Endothelial cell of umbilical vein (primary cell): ENCODE measurements at regions not wholly inside any gene's neighbourhood (a gene's known extent, or its start where the extent isn't known, plus 50 kb on each side); places are given as distances from the start of the nearest gene placed in this dataset.
A peak's percentile ranks its signal among the peaks of the same experiment; 100 is the strongest.

Experiments
- BruUV-seq: library from RNA; stranded (reverse); fragments of 400-500 nt; replicated peaks from 2 replicates; lab custom pipeline; 2021; lab: Mats Ljungman, UMichigan
- CTCF ChIA-PET: fragments of 300-600, 350-600 bp; sonication (Branson Sonifier 250); formaldehyde crosslinking; loops from one replicate; lab custom pipeline; 2021; ENCODE audit warnings: antibody characterized with exemption, inconsistent platforms; lab: Charles Lee
- POLR2A ChIA-PET: fragments of 300-600, 350-600 bp; sonication (Branson Sonifier 250); formaldehyde crosslinking; loops from one replicate; lab custom pipeline; 2021; ENCODE audit warnings: antibody characterized with exemption, inconsistent platforms; lab: Charles Lee
- DNase-seq: peaks from one replicate; pipeline ENCODE4 v3.0.0-alpha.2; 2011; ENCODE audit warnings: low read depth, low spot score
- FAIRE-seq: peaks from 2 replicates; lab custom pipeline; 2011; peaks lifted over from hg19 to GRCh38; lab: Jason Lieb, UNC
- H2AFZ ChIP-seq: 2 replicates; pipeline ENCODE4 v1.6.0; 2012; ENCODE audit warnings: low read depth, low read length, control low read depth, inconsistent platforms
- H3K27ac ChIP-seq: 2 replicates; pipeline ENCODE4 v1.5.1; 2011; ENCODE audit warnings: low read depth, mild to moderate bottlenecking, control low read depth, low read length, moderate library complexity; ENCODE audit not compliant: insufficient read depth
- H3K27me3 ChIP-seq, 2 experiments: 2 replicates each; pipeline versions ENCODE4 v1.6.0 to v1.6.1; 2011; ENCODE audit warnings: low read length in 2 of 2, mixed read lengths in 1 of 2; ENCODE audit not compliant: control insufficient read depth in 2 of 2, insufficient read depth in 2 of 2
- H3K36me3 ChIP-seq, 2 experiments: 2 replicates in 1 of 2; 3 replicates in 1 of 2; pipeline ENCODE4 v1.5.1; 2011; ENCODE audit warnings: low read length in 2 of 2, mild to moderate bottlenecking in 1 of 2, moderate library complexity in 1 of 2; ENCODE audit not compliant: control insufficient read depth in 2 of 2, insufficient read depth in 2 of 2; ENCODE audit errors: extremely low read depth in 1 of 2
- H3K4me1 ChIP-seq: 3 replicates; pipeline ENCODE4 v1.5.1; 2011; ENCODE audit warnings: mild to moderate bottlenecking, low read length; ENCODE audit not compliant: control insufficient read depth, insufficient read depth; ENCODE audit errors: extremely low read depth
- H3K4me2 ChIP-seq: 2 replicates; pipeline ENCODE4 v1.6.1; 2011; ENCODE audit warnings: low read length, control low read depth, mixed read lengths; ENCODE audit not compliant: insufficient read depth
- H3K4me3 ChIP-seq, 3 experiments: fragments of 200-600 bp in 1 of 3; sonication (generic), shearing (Covaris generic) in 1 of 3; replicated peaks in 1 of 3; 2 replicates each; pipeline ENCODE4 v1.5.1; 2011 to 2016; ENCODE audit warnings: control low read depth in 3 of 3, low read length in 3 of 3, mild to moderate bottlenecking in 2 of 3, inconsistent platforms in 1 of 3, low read depth in 1 of 3, moderate library complexity in 1 of 3; ENCODE audit not compliant: insufficient read depth in 1 of 3
- H3K79me2 ChIP-seq: 2 replicates; pipeline ENCODE4 v1.6.0; 2012; ENCODE audit warnings: low read length, inconsistent platforms; ENCODE audit not compliant: control insufficient read depth, insufficient read depth
- H3K9ac ChIP-seq: replicated peaks from 2 replicates; pipeline ENCODE3; 2011; ENCODE audit warnings: low read length, control low read depth; ENCODE audit not compliant: insufficient read depth; ENCODE audit errors: extremely low read depth
- H3K9me1 ChIP-seq: replicated peaks from 3 replicates; pipeline ENCODE4 v1.6.0; 2011; ENCODE audit warnings: mild to moderate bottlenecking, low read length; ENCODE audit not compliant: control insufficient read depth, insufficient read depth; ENCODE audit errors: extremely low read depth
- H3K9me3 ChIP-seq: replicated peaks from 2 replicates; pipeline ENCODE4 v1.5.1; 2012; ENCODE audit warnings: low read length, inconsistent platforms; ENCODE audit not compliant: control insufficient read depth, insufficient read depth
- H4K20me1 ChIP-seq: replicated peaks from 2 replicates; pipeline ENCODE3; 2011; ENCODE audit warnings: mild to moderate bottlenecking, low read length; ENCODE audit not compliant: control insufficient read depth, insufficient read depth; ENCODE audit errors: extremely low read depth
- EZH2 ChIP-seq: IDR thresholded peaks from 2 replicates; pipeline ENCODE4 v1.6.1; 2012; ENCODE audit warnings: borderline replicate concordance, low read depth, mild to moderate bottlenecking, moderate library complexity, low read length, inconsistent platforms; ENCODE audit not compliant: severe bottlenecking
- FOS ChIP-seq: IDR thresholded peaks from 2 replicates; pipeline ENCODE4 v1.6.1; 2011; ENCODE audit warnings: mild to moderate bottlenecking, low read length, moderate library complexity, borderline replicate concordance; ENCODE audit not compliant: insufficient read depth
- GATA2 ChIP-seq: IDR thresholded peaks from 2 replicates; pipeline ENCODE4 v1.7.0; 2011; ENCODE audit warnings: low read depth, mild to moderate bottlenecking, moderate library complexity, mixed read lengths, low read length; ENCODE audit not compliant: insufficient read length, insufficient read depth
- JUN ChIP-seq: IDR thresholded peaks from 2 replicates; pipeline ENCODE4 v1.6.1; 2011; ENCODE audit warnings: borderline replicate concordance, low read depth; ENCODE audit not compliant: insufficient read length, insufficient read depth
- MYC ChIP-seq: IDR thresholded peaks from one replicate; pipeline ENCODE4 v1.6.1; 2011; ENCODE audit warnings: mild to moderate bottlenecking, low read depth, low read length
- POLR2A ChIP-seq: IDR thresholded peaks from 2 replicates; pipeline ENCODE4 v1.6.1; 2012; ENCODE audit warnings: low read depth, mild to moderate bottlenecking, control low read depth, low read length
- POLR2AphosphoS5 ChIP-seq: IDR thresholded peaks from 2 replicates; pipeline ENCODE4 v1.6.1; 2012; ENCODE audit warnings: low read depth, mild to moderate bottlenecking, control low read depth, low read length, moderate library complexity; ENCODE audit not compliant: insufficient read depth
- dilution Hi-C: fragments of 300-500 bp; cut with MboI; formaldehyde crosslinking; loops from one replicate; pipeline ENCODE4 v1.15.0; 2019; ENCODE audit warnings: low sequenced_read_pairs; ENCODE audit not compliant: extremely low pct_ligation_motif_present
- intact Hi-C: fragments of 100-400 bp; cut with micrococcal nuclease; formaldehyde crosslinking; loops from one replicate; pipeline ENCODE4 v1.10.0; 2022
- TF ChIP-seq, protein P1 (sequence below), 2 donors: IDR thresholded peaks; 1 replicate in 1 of 2; 2 replicates in 1 of 2; pipeline ENCODE4 v1.5.1; 2011; ENCODE audit warnings: low read length in 2 of 2, mild to moderate bottlenecking in 2 of 2, moderate library complexity in 2 of 2, control low read depth in 1 of 2, inconsistent platforms in 1 of 2, low read depth in 1 of 2; ENCODE audit not compliant: insufficient read depth in 1 of 2; ENCODE audit errors: extremely low read depth in 1 of 2
- TF ChIP-seq, protein P2 (sequence below): IDR thresholded peaks from 2 replicates; pipeline ENCODE4 v1.6.1; 2011; ENCODE audit not compliant: insufficient read depth, insufficient read length

DNA sequence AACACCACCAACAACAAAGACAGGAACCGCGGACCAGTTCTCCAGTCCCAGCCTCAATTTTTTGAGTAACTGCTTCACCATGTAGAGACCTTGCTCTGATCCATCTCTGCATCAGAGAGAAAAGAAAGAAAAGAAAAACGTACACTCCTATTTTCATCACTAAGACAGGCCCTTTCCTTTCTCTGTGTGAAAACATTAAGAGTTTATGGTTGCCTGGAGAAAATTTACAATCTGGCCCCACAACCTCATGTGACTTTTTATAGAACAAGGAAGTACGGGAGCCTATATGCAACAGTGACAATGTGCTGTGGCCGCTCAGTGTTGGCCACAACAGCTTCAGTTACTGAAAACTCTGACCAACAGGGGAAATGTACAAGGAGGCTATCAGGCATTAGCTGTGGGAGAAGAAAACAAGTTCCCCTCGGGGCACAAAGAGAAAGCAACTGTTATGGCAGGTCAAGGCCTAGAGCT lies 272.9 kb upstream of the PTGER4 start:
- H4K20me1 ChIP-seq = no peaks in the 10 kb centered on the region
- H3K4me1 ChIP-seq = peaks cover 30% of the 10 kb centered on the region
- POLR2A ChIA-PET = no interaction called here
- no peaks in the 10 kb centered on the region for H3K9me3 ChIP-seq
- no peaks in the 10 kb centered on the region for H3K79me2 ChIP-seq
- DNase-seq (peak; percentile 59), FAIRE-seq (no peak)
- dilution Hi-C loops = no loop called here
- no TSS peak for BruUV-seq
- H3K4me3 ChIP-seq = no peak overlapping the region
- no peak overlapping the region for H3K9ac ChIP-seq
- H3K27ac ChIP-seq = no peak overlapping the region
- H3K27me3 ChIP-seq = no peaks in the 10 kb centered on the region
- H2AFZ ChIP-seq = peak overlapping the region; percentile 39
- no peaks in the 10 kb centered on the region for H3K36me3 ChIP-seq
- H3K4me2 ChIP-seq = no peak overlapping the region
- TF ChIP-seq POLR2A (no peak), MYC (no peak), POLR2AphosphoS5 (no peak), FOS (no peak), GATA2 (no peak), EZH2 (no peak), JUN (no peak)
- TF ChIP-seq, protein P1, sequence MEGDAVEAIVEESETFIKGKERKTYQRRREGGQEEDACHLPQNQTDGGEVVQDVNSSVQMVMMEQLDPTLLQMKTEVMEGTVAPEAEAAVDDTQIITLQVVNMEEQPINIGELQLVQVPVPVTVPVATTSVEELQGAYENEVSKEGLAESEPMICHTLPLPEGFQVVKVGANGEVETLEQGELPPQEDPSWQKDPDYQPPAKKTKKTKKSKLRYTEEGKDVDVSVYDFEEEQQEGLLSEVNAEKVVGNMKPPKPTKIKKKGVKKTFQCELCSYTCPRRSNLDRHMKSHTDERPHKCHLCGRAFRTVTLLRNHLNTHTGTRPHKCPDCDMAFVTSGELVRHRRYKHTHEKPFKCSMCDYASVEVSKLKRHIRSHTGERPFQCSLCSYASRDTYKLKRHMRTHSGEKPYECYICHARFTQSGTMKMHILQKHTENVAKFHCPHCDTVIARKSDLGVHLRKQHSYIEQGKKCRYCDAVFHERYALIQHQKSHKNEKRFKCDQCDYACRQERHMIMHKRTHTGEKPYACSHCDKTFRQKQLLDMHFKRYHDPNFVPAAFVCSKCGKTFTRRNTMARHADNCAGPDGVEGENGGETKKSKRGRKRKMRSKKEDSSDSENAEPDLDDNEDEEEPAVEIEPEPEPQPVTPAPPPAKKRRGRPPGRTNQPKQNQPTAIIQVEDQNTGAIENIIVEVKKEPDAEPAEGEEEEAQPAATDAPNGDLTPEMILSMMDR (IDR thresholded peaks at IDR 0.05; ENCODE audit: extremely low read depth in 1 of 2, insufficient read depth in 1 of 2, low read depth in 1 of 2, low read length in 2 of 2) = no peak
- TF ChIP-seq, protein P2, sequence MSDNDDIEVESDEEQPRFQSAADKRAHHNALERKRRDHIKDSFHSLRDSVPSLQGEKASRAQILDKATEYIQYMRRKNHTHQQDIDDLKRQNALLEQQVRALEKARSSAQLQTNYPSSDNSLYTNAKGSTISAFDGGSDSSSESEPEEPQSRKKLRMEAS = no peak
- no peaks in the 10 kb centered on the region for H3K9me1 ChIP-seq
- CTCF ChIA-PET = no interaction called here
- intact Hi-C loops = no loop called here
